Stimulated activated naive CD8-positive, alpha-beta T cell treated with anti-CD3 and anti-CD28 coated beads, Interleukin-15, Interleukin-2, amounts not matched to agents 100 U/mL and 50 U/mL, for 24 hours (primary cell): ENCODE measurements at regions not wholly inside any gene's neighbourhood (a gene's known extent, or its start where the extent isn't known, plus 50 kb on each side); places are given as distances from the start of the nearest gene placed in this dataset.
"Not testable (repeated sequence)": the region's sequence is repeated elsewhere in the genome, so short reads cannot be mapped to it uniquely, and the experiment has no call there.

Source experiments
- ATAC-seq: fragments of 150-1000 bp; cut with Tn5 transposase; one replicate; pipeline ENCODE4 v1.10.0; 2021
- DNase-seq: peaks from one replicate; pipeline ENCODE4 v3.0.0; 2021

- ATAC-seq (no peak), DNase-seq (no peak)
These were observed 478.7 kb downstream of the TYW1 start for GRCh38 chr7:67475293-67475692.

- DNase-seq, result no peak
- ATAC-seq, result no peak
These were observed 481.4 kb downstream of the TYW1 start for GRCh38 chr7:67478066-67478465.

GRCh38 chr7:67484244-67484751, 487.7 kb downstream of the TYW1 start:
- DNase-seq (peak; percentile 23), ATAC-seq (no peak)

GRCh38 chr7:67486401-67486800, 489.8 kb downstream of the TYW1 start:
- DNase-seq (no peak), ATAC-seq (no peak)

- ATAC-seq, result no peak
- no peak for DNase-seq
These were observed 490.7 kb downstream of the TYW1 start for GRCh38 chr7:67487316-67487715.

- DNase-seq, result no peak
- no peak for ATAC-seq
These were observed 493.2 kb downstream of the TYW1 start for GRCh38 chr7:67489881-67490280.

GRCh38 chr7:67493366-67493765, 496.7 kb downstream of the TYW1 start:
- DNase-seq (no peak), ATAC-seq (no peak)

- DNase-seq (no peak), ATAC-seq (no peak)
These were observed 500.0 kb downstream of the TYW1 start for GRCh38 chr7:67496589-67496988.

GRCh38 chr7:67497914-67498313, 501.3 kb downstream of the TYW1 start:
- not testable (repeated sequence) for DNase-seq, ATAC-seq

- DNase-seq, result no peak
- no peak for ATAC-seq
These were observed 506.3 kb downstream of the TYW1 start for GRCh38 chr7:67502929-67503328.

GRCh38 chr7:67505449-67505848, 508.8 kb downstream of the TYW1 start:
- DNase-seq, result no peak

GRCh38 chr7:67512481-67512880, 515.8 kb downstream of the TYW1 start:
- DNase-seq (no peak), ATAC-seq (no peak)

More at GRCh38 chr7:67505449-67505848, 508.8 kb downstream of the TYW1 start:
- ATAC-seq, result no peak

- DNase-seq (no peak), ATAC-seq (no peak)
These were observed 521.9 kb downstream of the TYW1 start for GRCh38 chr7:67518580-67518979.

- ATAC-seq (no peak), DNase-seq (no peak)
These were observed 522.5 kb downstream of the TYW1 start for GRCh38 chr7:67519171-67519570.

GRCh38 chr7:67522504-67522903, 525.9 kb downstream of the TYW1 start:
- DNase-seq (no peak), ATAC-seq (no peak)

- ATAC-seq, result no peak
- DNase-seq, result no peak
These were observed 527.1 kb downstream of the TYW1 start for GRCh38 chr7:67523713-67524112.

- no peak for DNase-seq
- no peak for ATAC-seq
These were observed 529.0 kb downstream of the TYW1 start for GRCh38 chr7:67525588-67525987.

GRCh38 chr7:67535241-67535989, 538.8 kb downstream of the TYW1 start:
- ATAC-seq (no peak), DNase-seq (no peak)

GRCh38 chr7:67542916-67543315, 546.3 kb downstream of the TYW1 start:
- no peak for ATAC-seq
- DNase-seq, result no peak

- ATAC-seq (no peak), DNase-seq (no peak)
These were observed 550.7 kb downstream of the TYW1 start for GRCh38 chr7:67547183-67547907.

- ATAC-seq (no peak), DNase-seq (no peak)
These were observed 552.5 kb downstream of the TYW1 start for GRCh38 chr7:67549126-67549525.

GRCh38 chr7:67550801-67551436, 554.3 kb downstream of the TYW1 start:
- ATAC-seq (no peak), DNase-seq (no peak)

GRCh38 chr7:67552738-67553137, 556.1 kb downstream of the TYW1 start:
- no peak for DNase-seq
- no peak for ATAC-seq
